ENCODE measurements at regions not wholly inside any gene's neighbourhood (a gene's known extent, or its start where the extent isn't known, plus 50 kb on each side); places are given as distances from the start of the nearest gene placed in this dataset.

- DNase-seq (ENCODE audit: low spot score): no peak
- TF ChIP-seq CTCF (IDR thresholded peaks at IDR 0.05; ENCODE audit: extremely low read depth, insufficient read depth, missing control alignments): no peak
- in situ Hi-C loops (cut with MboI; ENCODE audit: low pct_unique_long_range_greater_than_20kb, low sequenced_read_pairs, unreplicated experiment): no loop called here
Observed at GRCh38 chr3:177537612-177538011, 340.3 kb upstream of the TBL1XR1 start.

GRCh38 chr3:177538048-177538749 lies 340.9 kb upstream of the TBL1XR1 start:
- no peak for TF ChIP-seq CTCF (IDR thresholded peaks at IDR 0.05; ENCODE audit: extremely low read depth, insufficient read depth, missing control alignments)
- DNase-seq (ENCODE audit: low spot score): no peak
- in situ Hi-C loops (cut with MboI; ENCODE audit: low pct_unique_long_range_greater_than_20kb, low sequenced_read_pairs, unreplicated experiment): no loop called here

- no peak for DNase-seq (ENCODE audit: low spot score)
- in situ Hi-C loops (cut with MboI; ENCODE audit: low pct_unique_long_range_greater_than_20kb, low sequenced_read_pairs, unreplicated experiment): no loop called here
- TF ChIP-seq CTCF (IDR thresholded peaks at IDR 0.05; ENCODE audit: extremely low read depth, insufficient read depth, missing control alignments): no peak
Observed at GRCh38 chr3:177538750-177539730, 341.8 kb upstream of the TBL1XR1 start.

GRCh38 chr3:177541541-177541940 lies 344.3 kb upstream of the TBL1XR1 start:
- DNase-seq (ENCODE audit: low spot score): no peak
- in situ Hi-C loops (cut with MboI; ENCODE audit: low pct_unique_long_range_greater_than_20kb, low sequenced_read_pairs, unreplicated experiment): no loop called here
- TF ChIP-seq CTCF (IDR thresholded peaks at IDR 0.05; ENCODE audit: extremely low read depth, insufficient read depth, missing control alignments): no peak

- DNase-seq (ENCODE audit: low spot score): no peak
- in situ Hi-C loops (cut with MboI; ENCODE audit: low pct_unique_long_range_greater_than_20kb, low sequenced_read_pairs, unreplicated experiment): no loop called here
- TF ChIP-seq CTCF (IDR thresholded peaks at IDR 0.05; ENCODE audit: extremely low read depth, insufficient read depth, missing control alignments): no peak
Observed at GRCh38 chr3:177545964-177546363, 348.7 kb upstream of the TBL1XR1 start.

GRCh38 chr3:177547711-177548350 lies 350.5 kb upstream of the TBL1XR1 start:
- TF ChIP-seq CTCF (IDR thresholded peaks at IDR 0.05; ENCODE audit: extremely low read depth, insufficient read depth, missing control alignments): no peak
- DNase-seq (ENCODE audit: low spot score): no peak
- in situ Hi-C loops (cut with MboI; ENCODE audit: low pct_unique_long_range_greater_than_20kb, low sequenced_read_pairs, unreplicated experiment): no loop called here
